Activated CD4-positive, alpha-beta T cell treated with anti-CD3 and anti-CD28 coated beads for 48 hours (primary cell): ENCODE measurements at regions not wholly inside any gene's neighbourhood (a gene's known extent, or its start where the extent isn't known, plus 50 kb on each side); places are given as distances from the start of the nearest gene placed in this dataset.
"Not testable (repeated sequence)": the region's sequence is repeated elsewhere in the genome, so short reads cannot be mapped to it uniquely, and the experiment has no call there.

ENCODE experiments used
- DNase-seq: peaks from one replicate; pipeline ENCODE4 v3.0.0-alpha.2; 2020

- DNase-seq: no peak
These were observed 1337.6 kb upstream of the SLC39A10 start for GRCh38 chr2:194319222-194319992.

DNA sequence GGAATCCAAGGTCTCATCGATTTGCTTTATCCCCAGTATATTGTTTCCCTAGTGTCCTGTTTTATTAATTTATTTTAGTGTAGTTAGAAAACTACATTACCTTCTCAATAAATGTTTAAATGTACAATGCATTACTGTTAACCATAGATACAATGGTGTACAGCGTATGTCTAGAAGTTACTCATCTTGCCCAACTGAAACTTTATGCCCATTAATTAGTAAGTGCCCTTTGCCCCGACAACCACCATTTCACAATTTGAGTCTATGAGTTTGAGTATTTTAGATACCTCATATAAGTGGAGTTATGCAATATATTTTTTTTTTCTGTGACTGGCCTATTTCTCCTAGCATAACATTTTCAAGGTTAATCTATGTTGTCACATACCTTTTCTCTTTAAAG is 1343.0 kb upstream of the SLC39A10 start:
- DNase-seq: no peak

- DNase-seq: no peak
These were observed 1352.8 kb upstream of the SLC39A10 start for GRCh38 chr2:194304191-194304590.

GRCh38 chr2:194301946-194302345 is 1355.1 kb upstream of the SLC39A10 start:
- no peak for DNase-seq

- no peak for DNase-seq
These were observed 1362.9 kb upstream of the SLC39A10 start for GRCh38 chr2:194294156-194294555.

GRCh38 chr2:194291104-194291503 is 1365.9 kb upstream of the SLC39A10 start:
- DNase-seq: no peak

DNA sequence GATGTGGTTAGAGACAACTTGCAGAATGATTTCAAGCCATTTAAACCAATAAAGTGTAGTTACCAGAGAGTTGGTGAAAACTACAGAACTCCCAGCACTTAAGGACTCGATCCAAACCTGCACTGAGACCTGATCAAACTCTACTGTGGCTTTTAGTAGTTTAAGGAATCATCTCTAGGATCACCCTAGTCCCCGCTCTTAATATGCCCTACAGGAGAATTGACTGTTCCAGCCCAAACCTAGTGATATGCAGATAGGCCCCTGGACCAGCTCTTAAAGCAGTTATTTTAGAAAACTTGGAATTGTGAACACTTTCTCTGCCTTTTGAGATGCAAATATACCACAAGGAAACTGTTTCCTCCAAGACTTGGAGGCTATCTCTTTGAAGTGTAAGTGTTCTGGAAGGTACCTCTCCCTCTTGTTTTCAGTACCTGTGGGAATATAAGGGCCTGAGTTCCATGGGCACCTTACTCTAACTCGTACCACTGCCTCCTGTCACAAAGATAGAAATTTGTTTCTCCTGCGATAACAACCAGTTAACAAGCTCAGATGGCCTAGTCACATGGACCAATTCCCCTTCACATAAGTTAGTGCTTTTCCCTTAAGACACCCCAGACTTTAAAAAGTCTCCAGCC is 1367.2 kb upstream of the SLC39A10 start:
- DNase-seq: no peak

DNA sequence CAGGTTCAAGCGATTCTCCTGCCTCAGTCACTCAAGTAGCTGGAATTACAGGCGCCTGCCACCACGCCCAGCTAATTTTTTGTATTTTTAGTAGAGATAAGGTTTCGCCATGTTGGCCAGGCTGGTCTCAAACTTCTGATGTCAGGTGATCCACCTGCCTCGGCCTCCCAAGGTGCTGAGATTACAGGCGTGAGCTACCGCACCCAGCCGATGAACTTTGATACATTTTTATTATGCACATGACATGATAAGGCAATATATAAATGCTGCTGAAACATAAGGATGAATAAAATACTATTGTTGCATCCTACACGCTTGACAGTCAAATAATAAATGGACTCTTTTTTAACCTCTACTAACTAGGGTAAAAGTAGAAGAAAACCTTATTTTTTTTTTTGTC is 1380.4 kb upstream of the SLC39A10 start:
- DNase-seq: not testable (repeated sequence)

- DNase-seq: no peak
These were observed 1385.6 kb upstream of the SLC39A10 start for GRCh38 chr2:194271293-194271961.

- no peak for DNase-seq
These were observed 1386.4 kb upstream of the SLC39A10 start for GRCh38 chr2:194270648-194271047.

- no peak for DNase-seq
These were observed 1392.4 kb upstream of the SLC39A10 start for GRCh38 chr2:194264586-194264985.

GRCh38 chr2:194260185-194260584 is 1396.8 kb upstream of the SLC39A10 start:
- no peak for DNase-seq

- no peak for DNase-seq
These were observed 1399.9 kb upstream of the SLC39A10 start for GRCh38 chr2:194257095-194257494.

- no peak for DNase-seq
These were observed 1403.3 kb upstream of the SLC39A10 start for GRCh38 chr2:194253528-194254259.

DNA sequence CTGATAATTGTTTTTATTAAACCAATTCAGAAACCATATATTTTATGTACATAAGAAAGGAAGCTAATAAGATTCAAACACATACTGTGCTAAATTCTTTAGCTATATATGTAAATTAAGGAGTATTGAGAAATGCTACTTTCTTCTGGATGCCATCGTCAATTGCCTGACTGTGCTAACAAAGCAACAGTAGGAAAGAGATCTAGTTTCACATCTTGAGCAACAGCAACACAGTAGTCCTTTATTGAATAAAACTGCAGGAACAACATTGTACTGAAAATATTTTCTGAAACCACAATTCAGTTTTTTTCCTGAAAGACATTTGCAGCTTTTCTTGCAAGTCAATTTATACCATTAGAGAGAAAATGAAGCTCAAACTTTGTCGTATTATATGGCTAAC is 1404.9 kb upstream of the SLC39A10 start:
- no peak for DNase-seq

DNA sequence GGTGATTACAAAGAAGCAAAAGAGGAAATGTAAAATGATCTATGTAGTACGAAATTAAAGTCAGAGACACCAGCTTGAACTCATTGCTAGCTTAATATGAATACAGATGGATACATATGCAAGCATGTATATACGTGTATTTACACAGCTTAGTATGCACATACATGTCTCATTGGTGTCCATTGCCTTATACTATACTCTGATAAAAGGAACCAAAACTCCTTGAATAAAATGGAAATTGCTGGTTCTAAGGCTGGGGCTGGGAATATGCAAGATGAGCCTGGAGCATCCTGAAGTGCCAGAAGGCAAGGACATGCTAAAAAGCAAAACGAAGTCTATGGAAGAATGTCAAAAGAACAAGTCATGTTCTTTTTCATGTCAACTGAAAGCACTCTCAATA is 1424.4 kb upstream of the SLC39A10 start:
- no peak for DNase-seq

- DNase-seq: no peak
These were observed 1433.8 kb upstream of the SLC39A10 start for GRCh38 chr2:194223218-194223617.

DNA sequence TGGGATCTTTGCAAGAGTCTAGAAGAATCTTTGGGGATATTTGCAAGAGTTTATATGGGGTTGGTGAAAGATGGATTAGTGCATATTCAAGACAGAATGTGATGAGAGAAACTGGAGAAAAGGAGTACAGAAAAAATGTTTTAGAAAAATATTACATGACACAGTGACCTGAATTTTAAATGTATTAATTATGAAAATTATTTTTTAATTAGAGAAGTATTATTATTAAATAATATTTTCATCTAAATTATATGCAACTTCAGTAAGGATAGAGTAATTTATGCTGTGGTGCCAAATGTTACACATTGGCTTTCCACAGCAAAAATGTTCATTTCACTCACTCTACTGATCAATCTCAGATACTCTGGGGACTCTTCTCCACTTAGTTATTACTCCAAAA is 1442.8 kb upstream of the SLC39A10 start:
- DNase-seq: no peak

GRCh38 chr2:194205568-194206227 is 1451.3 kb upstream of the SLC39A10 start:
- DNase-seq: no peak

DNA sequence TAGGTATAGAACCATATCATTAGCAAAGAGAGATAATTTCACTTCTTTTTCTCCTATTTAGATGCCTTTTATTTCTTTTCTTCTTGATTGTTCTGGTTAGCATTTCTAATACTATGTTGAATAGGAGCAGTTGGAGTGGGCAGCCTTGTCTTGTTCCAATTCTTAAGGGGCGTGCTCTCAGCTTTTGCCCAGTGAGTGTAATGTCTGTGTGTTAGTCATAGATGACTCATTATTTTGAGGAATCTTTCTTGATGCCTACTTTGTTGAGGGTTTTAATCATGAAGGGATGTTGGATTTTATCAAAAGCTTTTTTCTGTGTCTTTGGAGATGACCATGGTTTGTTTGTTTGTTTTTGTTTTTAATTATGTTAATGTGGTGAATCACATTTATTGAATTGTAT is 1453.1 kb upstream of the SLC39A10 start:
- DNase-seq: no peak

GRCh38 chr2:194182888-194183287 is 1474.1 kb upstream of the SLC39A10 start:
- no peak for DNase-seq

GRCh38 chr2:194176134-194176533 is 1480.9 kb upstream of the SLC39A10 start:
- no peak for DNase-seq

DNA sequence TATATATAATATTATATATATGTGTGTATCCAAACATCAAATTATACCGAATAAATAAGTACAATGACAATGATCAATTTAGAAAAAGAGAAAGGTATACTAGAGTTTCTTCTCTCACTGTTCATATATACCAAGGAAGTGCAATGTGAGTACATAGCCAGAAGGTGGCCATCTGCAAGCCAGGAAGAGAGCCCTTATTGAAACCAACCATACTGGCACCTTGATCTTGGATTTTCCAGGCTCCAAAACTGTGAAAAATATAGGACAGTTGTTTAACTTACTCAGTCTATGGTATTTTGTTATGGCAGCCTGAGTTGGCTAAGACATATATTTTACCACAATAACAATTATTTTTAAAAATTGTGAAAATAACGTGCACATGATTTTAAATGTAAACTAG is 1490.2 kb upstream of the SLC39A10 start:
- DNase-seq: peak; percentile 4
